Calu3 (cell line): ENCODE measurements at regions not wholly inside any gene's neighbourhood (a gene's known extent, or its start where the extent isn't known, plus 50 kb on each side); places are given as distances from the start of the nearest gene placed in this dataset.

Experiments used
- BruUV-seq: library from RNA; stranded (reverse); fragments of 400-500 nt; replicated peaks from 2 replicates; lab custom pipeline; 2021; lab: Mats Ljungman, UMichigan
- CTCF ChIA-PET: fragments of 300-600 bp; sonication (Branson Sonifier 250); formaldehyde crosslinking; loops from one replicate; lab custom pipeline; 2022; ENCODE audit warnings: antibody characterized with exemption; lab: Charles Lee
- DNase-seq: peaks from one replicate; pipeline ENCODE4 v3.0.0; 2022
- H3K27ac Mint-ChIP-seq: one replicate; pipeline ENCODE4 v1.8.0; 2022; ENCODE audit warnings: mixed read lengths; ENCODE audit not compliant: unreplicated experiment
- H3K27me3 Mint-ChIP-seq: one replicate; pipeline ENCODE4 v1.8.0; 2022; ENCODE audit warnings: mixed read lengths; ENCODE audit not compliant: unreplicated experiment
- H3K36me3 Mint-ChIP-seq: one replicate; pipeline ENCODE4 v1.8.0; 2022; ENCODE audit warnings: mild to moderate bottlenecking, moderate library complexity, mixed read lengths; ENCODE audit not compliant: insufficient read depth, unreplicated experiment
- H3K4me1 Mint-ChIP-seq: one replicate; pipeline ENCODE4 v1.8.0; 2022; ENCODE audit warnings: mild to moderate bottlenecking, low read depth, mixed read lengths; ENCODE audit not compliant: unreplicated experiment
- H3K4me3 Mint-ChIP-seq: one replicate; pipeline ENCODE4 v1.8.0; 2022; ENCODE audit warnings: mild to moderate bottlenecking, low read depth, moderate library complexity, mixed read lengths; ENCODE audit not compliant: unreplicated experiment
- H3K9me3 Mint-ChIP-seq: one replicate; pipeline ENCODE4 v1.8.0; 2022; ENCODE audit warnings: low read depth, mixed read lengths; ENCODE audit not compliant: unreplicated experiment
- CTCF ChIP-seq: fragments of 200-600 bp; IDR thresholded peaks from one replicate; pipeline ENCODE4 v1.8.0; 2022; ENCODE audit warnings: antibody characterized with exemption; ENCODE audit not compliant: unreplicated experiment
- intact Hi-C: fragments of 100-400 bp; cut with micrococcal nuclease; formaldehyde crosslinking; loops from one replicate; pipeline ENCODE4 v1.10.0; 2022; ENCODE audit not compliant: unreplicated experiment

GRCh38 chr2:52345676-52346075 lies 1313.7 kb upstream of the NRXN1 start:
- Mint-ChIP-seq H3K27me3 (no peaks in the 10 kb centered on the region), H3K4me3 (no peak overlapping the region)

GRCh38 chr2:52345082-52345481 lies 1313.2 kb upstream of the NRXN1 start:
- peaks cover 15% of the 10 kb centered on the region for H3K9me3 Mint-ChIP-seq
- no peak overlapping the region for H3K27ac Mint-ChIP-seq
- CTCF ChIA-PET, result interaction anchor here (0.7 kb wide), 1 partner anchor 1622 kb away, joined by 3 read pairs; no protein-coding TSS in a partner anchor
- H3K36me3 Mint-ChIP-seq, result no peaks in the 10 kb centered on the region
- no peaks in the 10 kb centered on the region for H3K27me3 Mint-ChIP-seq
- TF ChIP-seq CTCF, result no peak
- DNase-seq, result no peak
- BruUV-seq, result no TSS peak
- H3K4me3 Mint-ChIP-seq, result no peak overlapping the region
- intact Hi-C loops, result no loop called here
- H3K4me1 Mint-ChIP-seq, result no peaks in the 10 kb centered on the region

More at GRCh38 chr2:52345676-52346075, 1313.7 kb upstream of the NRXN1 start:
- intact Hi-C loops, result no loop called here
- Mint-ChIP-seq H3K4me1 (no peaks in the 10 kb centered on the region), H3K36me3 (no peaks in the 10 kb centered on the region), H3K9me3 (peaks cover 14% of the 10 kb centered on the region), H3K27ac (no peak overlapping the region)
- CTCF ChIA-PET, result interaction anchor here (0.7 kb wide), 1 partner anchor 1622 kb away, joined by 3 read pairs; no protein-coding TSS in a partner anchor
- no TSS peak for BruUV-seq
- TF ChIP-seq CTCF, result no peak
- no peak for DNase-seq

GRCh38 chr2:52343706-52344266 lies 1311.9 kb upstream of the NRXN1 start:
- DNase-seq, result no peak
- Mint-ChIP-seq H3K36me3 (no peaks in the 10 kb centered on the region), H3K4me3 (no peak overlapping the region), H3K27ac (no peak overlapping the region), H3K4me1 (no peaks in the 10 kb centered on the region), H3K27me3 (no peaks in the 10 kb centered on the region), H3K9me3 (peaks cover 12% of the 10 kb centered on the region)
- TF ChIP-seq CTCF, result no peak
- BruUV-seq, result no TSS peak
- CTCF ChIA-PET, result no interaction called here
- intact Hi-C loops, result no loop called here

- Mint-ChIP-seq H3K4me3 (no peak overlapping the region), H3K4me1 (no peaks in the 10 kb centered on the region), H3K27me3 (no peaks in the 10 kb centered on the region), H3K36me3 (no peaks in the 10 kb centered on the region), H3K9me3 (peaks cover 11% of the 10 kb centered on the region), H3K27ac (no peak overlapping the region)
- intact Hi-C loops, result no loop called here
- CTCF ChIA-PET, result no interaction called here
- BruUV-seq, result no TSS peak
- no peak for DNase-seq
- no peak for TF ChIP-seq CTCF
Measured at GRCh38 chr2:52343010-52343409, 1311.1 kb upstream of the NRXN1 start.
